ENCODE measurements at regions not wholly inside any gene's neighbourhood (a gene's known extent, or its start where the extent isn't known, plus 50 kb on each side); places are given as distances from the start of the nearest gene placed in this dataset.

DNA sequence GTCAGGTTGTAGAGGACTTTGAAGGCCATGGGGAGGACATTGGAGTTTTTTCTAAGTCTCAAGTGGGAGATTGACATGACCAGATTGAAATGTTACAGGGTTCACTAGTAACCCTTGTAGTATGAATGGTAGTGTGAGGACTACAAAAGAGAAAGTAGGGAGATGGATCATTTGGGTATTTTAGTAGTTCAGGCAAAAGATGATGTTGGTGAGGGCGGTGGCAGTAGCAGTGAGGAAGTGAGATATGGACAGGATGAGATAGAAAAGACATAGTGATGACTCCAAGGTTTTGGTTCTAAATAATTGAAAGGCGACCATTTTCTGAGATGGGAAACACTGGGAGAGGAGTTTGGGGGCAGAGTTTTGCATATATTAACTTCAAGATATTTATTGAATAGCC is 94.2 kb upstream of the CNTN1 start:
- Histone ChIP-seq H3K27ac (ENCODE audit: low read depth in 1 of 2, low read length in 2 of 2) (no peak overlapping the region), H3K9me3 (ENCODE audit: control insufficient read depth in 1 of 2, insufficient read depth in 1 of 2, low read length in 2 of 2) (peaks cover 0 to 4% of the 10 kb centered on the region in 2 experiments), H3K4me1 (ENCODE audit: insufficient read depth, low read length) (no peaks in the 10 kb centered on the region), H3K27me3 (ENCODE audit: control insufficient read depth in 1 of 2, insufficient read depth in 2 of 2, low read length in 2 of 2) (no peaks in the 10 kb centered on the region), H3K4me3 (ENCODE audit: low read length) (no peak overlapping the region), H3K36me3 (ENCODE audit: insufficient read depth, low read length) (no peaks in the 10 kb centered on the region)
- TF ChIP-seq, protein P1, sequence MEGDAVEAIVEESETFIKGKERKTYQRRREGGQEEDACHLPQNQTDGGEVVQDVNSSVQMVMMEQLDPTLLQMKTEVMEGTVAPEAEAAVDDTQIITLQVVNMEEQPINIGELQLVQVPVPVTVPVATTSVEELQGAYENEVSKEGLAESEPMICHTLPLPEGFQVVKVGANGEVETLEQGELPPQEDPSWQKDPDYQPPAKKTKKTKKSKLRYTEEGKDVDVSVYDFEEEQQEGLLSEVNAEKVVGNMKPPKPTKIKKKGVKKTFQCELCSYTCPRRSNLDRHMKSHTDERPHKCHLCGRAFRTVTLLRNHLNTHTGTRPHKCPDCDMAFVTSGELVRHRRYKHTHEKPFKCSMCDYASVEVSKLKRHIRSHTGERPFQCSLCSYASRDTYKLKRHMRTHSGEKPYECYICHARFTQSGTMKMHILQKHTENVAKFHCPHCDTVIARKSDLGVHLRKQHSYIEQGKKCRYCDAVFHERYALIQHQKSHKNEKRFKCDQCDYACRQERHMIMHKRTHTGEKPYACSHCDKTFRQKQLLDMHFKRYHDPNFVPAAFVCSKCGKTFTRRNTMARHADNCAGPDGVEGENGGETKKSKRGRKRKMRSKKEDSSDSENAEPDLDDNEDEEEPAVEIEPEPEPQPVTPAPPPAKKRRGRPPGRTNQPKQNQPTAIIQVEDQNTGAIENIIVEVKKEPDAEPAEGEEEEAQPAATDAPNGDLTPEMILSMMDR (IDR thresholded peaks at IDR 0.05) = no peak
- Mint-ChIP-seq H3K36me3 (ENCODE audit: low read depth) (no peaks in the 10 kb centered on the region), H3K4me1 (ENCODE audit: low read depth) (no peaks in the 10 kb centered on the region), H3K4me3 (no peak overlapping the region), H3K27ac (no peak overlapping the region), H3K27me3 (no peaks in the 10 kb centered on the region), H3K9me3 (peaks cover 4% of the 10 kb centered on the region)
- CTCF ChIA-PET = no interaction called here
- no peak for DNase-seq
- intact Hi-C loops (cut with DNase I, micrococcal nuclease) = no loop called here
- POLR2A ChIA-PET = no interaction called here
- ATAC-seq (ENCODE audit: poor library complexity) = no peak

DNA sequence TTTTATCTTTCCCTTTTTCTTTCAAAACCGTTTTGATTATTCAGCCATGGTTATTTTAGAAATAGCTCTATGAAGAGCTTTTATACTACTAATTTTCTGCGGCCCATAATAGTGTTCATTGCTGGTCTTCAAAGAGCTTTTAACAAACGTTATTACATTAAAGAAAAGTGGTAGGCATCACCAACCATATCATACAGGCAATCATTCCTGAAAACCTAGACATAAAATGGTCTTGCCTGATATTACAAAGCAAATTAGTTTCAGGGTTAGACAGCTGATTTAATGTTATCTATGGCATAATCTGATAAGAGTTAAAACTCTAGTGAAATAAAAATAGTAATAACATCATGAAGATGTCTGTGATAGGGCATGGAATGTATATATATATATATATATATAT is 89.7 kb upstream of the CNTN1 start:
- Mint-ChIP-seq H3K27ac (no peak overlapping the region), H3K36me3 (ENCODE audit: low read depth) (no peaks in the 10 kb centered on the region), H3K9me3 (peaks cover 4% of the 10 kb centered on the region), H3K27me3 (no peaks in the 10 kb centered on the region), H3K4me1 (ENCODE audit: low read depth) (no peaks in the 10 kb centered on the region), H3K4me3 (no peak overlapping the region)
- CTCF ChIA-PET = interaction anchor here (0.6 kb wide), 1 partner anchor 843 kb away, joined by 3 read pairs; no protein-coding TSS in a partner anchor
- Histone ChIP-seq H3K9me3 (ENCODE audit: control insufficient read depth in 1 of 2, insufficient read depth in 1 of 2, low read length in 2 of 2) (no peaks in the 10 kb centered on the region), H3K4me3 (ENCODE audit: low read length) (no peak overlapping the region), H3K4me1 (ENCODE audit: insufficient read depth, low read length) (no peaks in the 10 kb centered on the region), H3K36me3 (ENCODE audit: insufficient read depth, low read length) (no peaks in the 10 kb centered on the region), H3K27ac (ENCODE audit: low read depth in 1 of 2, low read length in 2 of 2) (no peak overlapping the region), H3K27me3 (ENCODE audit: control insufficient read depth in 1 of 2, insufficient read depth in 2 of 2, low read length in 2 of 2) (no peaks in the 10 kb centered on the region)
- intact Hi-C loops (cut with DNase I, micrococcal nuclease) = no loop called here
- DNase-seq (no peak), ATAC-seq (ENCODE audit: poor library complexity) (no peak)
- TF ChIP-seq, protein P1 (IDR thresholded peaks at IDR 0.05) = no peak
- POLR2A ChIA-PET = no interaction called here

DNA sequence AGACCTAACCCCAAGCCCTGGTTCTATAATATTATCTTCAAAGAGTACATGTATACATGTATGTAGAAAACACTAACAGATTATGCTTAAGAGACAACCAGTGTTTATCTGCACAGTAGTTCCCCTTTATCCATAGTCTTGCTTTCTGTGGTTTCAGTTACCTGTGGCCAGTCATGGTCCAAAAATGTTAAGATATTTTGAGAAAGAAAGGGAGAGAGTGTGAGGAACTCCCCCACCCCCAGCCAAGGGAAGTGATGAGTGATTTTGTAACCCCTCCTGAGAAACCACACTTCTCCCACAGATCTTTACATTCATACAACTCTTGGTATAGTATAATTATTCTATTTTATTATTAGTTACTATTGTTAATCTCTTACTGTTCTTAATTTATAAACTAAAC is 77.3 kb upstream of the CNTN1 start:
- Histone ChIP-seq H3K27ac (ENCODE audit: low read depth in 1 of 2, low read length in 2 of 2) (no peak overlapping the region), H3K4me3 (ENCODE audit: low read length) (no peak overlapping the region), H3K4me1 (ENCODE audit: insufficient read depth, low read length) (no peaks in the 10 kb centered on the region), H3K36me3 (ENCODE audit: insufficient read depth, low read length) (no peaks in the 10 kb centered on the region), H3K27me3 (ENCODE audit: control insufficient read depth in 1 of 2, insufficient read depth in 2 of 2, low read length in 2 of 2) (no peaks in the 10 kb centered on the region), H3K9me3 (ENCODE audit: control insufficient read depth in 1 of 2, insufficient read depth in 1 of 2, low read length in 2 of 2) (peaks cover 0 to 6% of the 10 kb centered on the region in 2 experiments)
- intact Hi-C loops (cut with DNase I, micrococcal nuclease) = no loop called here
- Mint-ChIP-seq H3K4me1 (ENCODE audit: low read depth) (no peaks in the 10 kb centered on the region), H3K27me3 (no peaks in the 10 kb centered on the region), H3K9me3 (peaks cover 8% of the 10 kb centered on the region), H3K4me3 (no peak overlapping the region), H3K27ac (no peak overlapping the region), H3K36me3 (ENCODE audit: low read depth) (no peaks in the 10 kb centered on the region)
- TF ChIP-seq, protein P1 (IDR thresholded peaks at IDR 0.05) = no peak
- ATAC-seq (ENCODE audit: poor library complexity) = no peak
- CTCF ChIA-PET = no interaction called here
- POLR2A ChIA-PET = no interaction called here
- DNase-seq = no peak
